ENCODE measurements at regions not wholly inside any gene's neighbourhood (a gene's known extent, or its start where the extent isn't known, plus 50 kb on each side); places are given as distances from the start of the nearest gene placed in this dataset.

DNA sequence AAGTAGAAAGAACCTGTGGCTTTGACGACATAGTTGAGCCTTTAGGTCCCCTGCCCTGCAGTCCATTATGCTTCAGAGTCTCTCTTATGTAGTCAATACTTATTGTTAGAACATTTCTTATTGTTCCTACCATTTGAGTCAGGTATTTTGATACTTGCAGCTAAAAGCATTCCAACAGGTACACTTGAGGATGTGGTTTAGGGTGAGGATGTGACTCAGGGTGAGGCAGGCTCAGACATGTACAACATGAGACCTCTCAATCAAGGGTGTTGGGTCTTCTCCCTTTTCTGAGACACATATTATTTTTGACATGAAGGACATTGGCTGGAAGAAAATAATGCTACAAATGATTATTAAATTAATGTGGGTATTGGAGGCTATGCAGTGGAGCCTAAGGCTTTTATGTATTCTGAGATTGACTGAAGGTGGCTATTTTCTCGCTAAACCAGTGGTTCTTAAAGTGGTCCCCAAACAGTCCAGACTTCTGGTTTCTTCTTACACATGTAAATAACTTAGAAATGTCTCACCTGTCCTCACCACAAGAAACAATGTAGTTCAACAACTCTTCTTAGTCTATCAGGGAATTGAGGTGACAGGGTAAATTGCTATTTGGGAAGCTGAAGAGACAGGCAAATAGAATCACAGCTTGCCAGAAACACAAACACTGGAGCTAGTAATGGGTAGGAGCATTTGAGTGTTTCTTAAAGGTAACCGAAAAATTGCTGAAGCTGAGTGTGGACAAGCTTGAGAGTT lies 135.5 kb upstream of the ZPLD1 start:
- TF ChIP-seq, protein P1, sequence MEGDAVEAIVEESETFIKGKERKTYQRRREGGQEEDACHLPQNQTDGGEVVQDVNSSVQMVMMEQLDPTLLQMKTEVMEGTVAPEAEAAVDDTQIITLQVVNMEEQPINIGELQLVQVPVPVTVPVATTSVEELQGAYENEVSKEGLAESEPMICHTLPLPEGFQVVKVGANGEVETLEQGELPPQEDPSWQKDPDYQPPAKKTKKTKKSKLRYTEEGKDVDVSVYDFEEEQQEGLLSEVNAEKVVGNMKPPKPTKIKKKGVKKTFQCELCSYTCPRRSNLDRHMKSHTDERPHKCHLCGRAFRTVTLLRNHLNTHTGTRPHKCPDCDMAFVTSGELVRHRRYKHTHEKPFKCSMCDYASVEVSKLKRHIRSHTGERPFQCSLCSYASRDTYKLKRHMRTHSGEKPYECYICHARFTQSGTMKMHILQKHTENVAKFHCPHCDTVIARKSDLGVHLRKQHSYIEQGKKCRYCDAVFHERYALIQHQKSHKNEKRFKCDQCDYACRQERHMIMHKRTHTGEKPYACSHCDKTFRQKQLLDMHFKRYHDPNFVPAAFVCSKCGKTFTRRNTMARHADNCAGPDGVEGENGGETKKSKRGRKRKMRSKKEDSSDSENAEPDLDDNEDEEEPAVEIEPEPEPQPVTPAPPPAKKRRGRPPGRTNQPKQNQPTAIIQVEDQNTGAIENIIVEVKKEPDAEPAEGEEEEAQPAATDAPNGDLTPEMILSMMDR (conservative IDR thresholded peaks at IDR 0.05; ENCODE audit: low read depth, low read length), result no peak
- TF ChIP-seq EZH2 (IDR thresholded peaks at IDR 0.05; ENCODE audit: borderline replicate concordance, low read depth, low read length, poor library complexity, severe bottlenecking), result no peak

Measured in A673 (cell line).